Left ventricle myocardium inferior (tissue), 1 donor: ENCODE measurements at regions not wholly inside any gene's neighbourhood (a gene's known extent, or its start where the extent isn't known, plus 50 kb on each side); places are given as distances from the start of the nearest gene placed in this dataset.

Experiments
- DNase-seq: peaks from one replicate; pipeline ENCODE4 v3.0.0-alpha.2; 2020
- H3K27ac ChIP-seq: fragments of 200-600 bp; replicated peaks from 2 replicates; pipeline ENCODE4 v1.8.0; 2021
- H3K27me3 ChIP-seq: fragments of 200-600 bp; 2 replicates; pipeline ENCODE4 v1.8.0; 2021; ENCODE audit warnings: low read depth
- H3K36me3 ChIP-seq: fragments of 200-600 bp; 2 replicates; pipeline ENCODE4 v1.8.0; 2021
- H3K4me1 ChIP-seq: fragments of 200-600 bp; 2 replicates; pipeline ENCODE4 v1.8.0; 2021
- H3K4me3 ChIP-seq: fragments of 200-600 bp; 2 replicates; pipeline ENCODE4 v1.8.0; 2021; ENCODE audit warnings: mild to moderate bottlenecking, moderate library complexity
- H3K9me3 ChIP-seq: fragments of 200-600 bp; replicated peaks from 2 replicates; pipeline ENCODE4 v1.8.0; 2021
- intact Hi-C: fragments of 100-400 bp; cut with micrococcal nuclease; formaldehyde crosslinking; loops from one replicate; pipeline ENCODE4 v1.11.0; 2022
- TF ChIP-seq, protein P1 (sequence below): fragments of 200-600 bp; IDR thresholded peaks from 2 replicates; pipeline ENCODE4 v1.8.0; 2021; ENCODE audit warnings: antibody characterized with exemption, mild to moderate bottlenecking, borderline replicate concordance
- donor health status: DM: no; HTN: yes; CAD: no; lungs with severe emphysema.

DNA sequence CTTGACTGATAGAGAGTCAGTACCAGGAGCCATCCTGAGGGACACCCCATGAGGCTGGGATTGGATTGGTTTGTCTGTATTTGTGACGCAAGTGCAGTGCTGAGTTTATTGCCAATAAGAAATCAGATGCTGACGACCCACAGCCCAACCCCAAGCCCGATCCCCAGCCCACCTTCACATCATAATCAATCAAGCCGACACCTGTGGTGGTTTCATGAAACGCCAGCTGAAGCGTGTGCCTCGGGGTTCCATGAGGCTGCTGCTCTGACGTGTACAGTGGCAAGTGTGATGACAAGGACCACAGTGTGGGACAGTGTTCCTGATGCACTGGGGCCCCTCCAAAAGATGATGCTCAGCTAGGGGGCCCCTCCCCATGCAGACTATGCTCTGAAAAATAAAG, 62.1 kb upstream of the C14orf180 start:
- peaks cover 14% of the 10 kb centered on the region for H3K9me3 ChIP-seq
- intact Hi-C loops, result no loop called here

DNA sequence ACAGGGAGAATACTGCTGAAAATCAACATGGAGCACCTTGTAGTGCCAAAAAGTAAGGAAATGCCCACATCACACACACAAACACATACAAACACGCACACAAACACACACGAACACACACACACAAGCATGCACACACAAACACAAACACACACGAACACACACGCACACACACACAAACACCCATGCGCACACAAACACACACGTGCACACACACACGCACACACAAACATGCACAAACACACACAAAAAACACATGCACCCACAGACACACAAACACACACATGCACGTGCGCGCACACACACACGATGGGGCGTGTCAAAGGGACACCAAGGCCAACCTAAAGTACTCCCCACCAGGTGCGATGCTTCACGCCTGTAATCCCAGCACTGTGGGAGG, 61.7 kb upstream of the C14orf180 start:
- intact Hi-C loops, result no loop called here
- Histone ChIP-seq H3K4me3 (no peak overlapping the region), H3K36me3 (no peaks in the 10 kb centered on the region), H3K27ac (no peak overlapping the region), H3K4me1 (no peaks in the 10 kb centered on the region), H3K9me3 (peaks cover 14% of the 10 kb centered on the region), H3K27me3 (peaks cover 32% of the 10 kb centered on the region)
- TF ChIP-seq, protein P1, sequence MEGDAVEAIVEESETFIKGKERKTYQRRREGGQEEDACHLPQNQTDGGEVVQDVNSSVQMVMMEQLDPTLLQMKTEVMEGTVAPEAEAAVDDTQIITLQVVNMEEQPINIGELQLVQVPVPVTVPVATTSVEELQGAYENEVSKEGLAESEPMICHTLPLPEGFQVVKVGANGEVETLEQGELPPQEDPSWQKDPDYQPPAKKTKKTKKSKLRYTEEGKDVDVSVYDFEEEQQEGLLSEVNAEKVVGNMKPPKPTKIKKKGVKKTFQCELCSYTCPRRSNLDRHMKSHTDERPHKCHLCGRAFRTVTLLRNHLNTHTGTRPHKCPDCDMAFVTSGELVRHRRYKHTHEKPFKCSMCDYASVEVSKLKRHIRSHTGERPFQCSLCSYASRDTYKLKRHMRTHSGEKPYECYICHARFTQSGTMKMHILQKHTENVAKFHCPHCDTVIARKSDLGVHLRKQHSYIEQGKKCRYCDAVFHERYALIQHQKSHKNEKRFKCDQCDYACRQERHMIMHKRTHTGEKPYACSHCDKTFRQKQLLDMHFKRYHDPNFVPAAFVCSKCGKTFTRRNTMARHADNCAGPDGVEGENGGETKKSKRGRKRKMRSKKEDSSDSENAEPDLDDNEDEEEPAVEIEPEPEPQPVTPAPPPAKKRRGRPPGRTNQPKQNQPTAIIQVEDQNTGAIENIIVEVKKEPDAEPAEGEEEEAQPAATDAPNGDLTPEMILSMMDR, result no peak
- DNase-seq, result no peak

More for the DNA sequence above, 62.1 kb upstream of the C14orf180 start:
- no peaks in the 10 kb centered on the region for H3K4me1 ChIP-seq
- DNase-seq, result no peak
- peaks cover 36% of the 10 kb centered on the region for H3K27me3 ChIP-seq
- TF ChIP-seq, protein P1, result no peak
- H3K4me3 ChIP-seq, result no peak overlapping the region
- no peak overlapping the region for H3K27ac ChIP-seq
- no peaks in the 10 kb centered on the region for H3K36me3 ChIP-seq

DNA sequence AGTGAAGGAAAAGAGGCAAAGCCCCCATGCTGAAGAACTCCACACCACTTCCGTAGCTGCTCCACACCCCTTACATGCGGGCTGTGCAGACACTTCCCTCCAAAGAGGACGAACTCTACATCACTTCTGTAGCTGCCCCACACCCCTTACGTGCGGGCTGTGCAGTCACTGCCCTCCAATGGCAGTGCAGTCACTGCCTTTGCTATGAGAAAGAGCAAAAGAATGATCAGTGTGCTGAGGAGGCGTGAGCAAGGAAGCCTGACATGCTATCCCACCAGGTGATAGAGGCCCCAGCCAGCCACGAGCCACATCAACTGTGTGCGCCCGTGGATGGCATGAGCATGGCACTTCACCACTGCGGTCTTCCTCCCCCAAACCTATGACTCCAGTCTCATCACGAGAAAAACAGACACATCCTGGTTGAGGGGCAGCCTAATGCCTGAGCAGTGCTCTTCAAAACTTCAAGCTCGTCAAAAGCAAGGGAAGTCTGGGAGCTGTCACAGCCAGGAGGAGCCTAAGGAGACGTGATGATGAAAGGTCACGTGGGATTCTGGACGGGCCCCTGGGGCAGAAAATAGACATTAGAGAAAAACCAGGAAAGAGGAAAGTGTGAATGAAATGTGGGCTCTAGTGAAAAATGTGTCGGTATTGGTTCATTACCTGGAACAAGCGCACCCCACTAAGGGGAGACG, 60.8 kb upstream of the C14orf180 start:
- DNase-seq, result no peak
- intact Hi-C loops, result no loop called here
- peaks cover 22% of the 10 kb centered on the region for H3K27me3 ChIP-seq
- H3K4me1 ChIP-seq, result no peaks in the 10 kb centered on the region
- H3K27ac ChIP-seq, result no peak overlapping the region
- H3K9me3 ChIP-seq, result peaks cover 14% of the 10 kb centered on the region
- TF ChIP-seq, protein P1, result no peak
- H3K36me3 ChIP-seq, result no peaks in the 10 kb centered on the region
- no peak overlapping the region for H3K4me3 ChIP-seq

DNA sequence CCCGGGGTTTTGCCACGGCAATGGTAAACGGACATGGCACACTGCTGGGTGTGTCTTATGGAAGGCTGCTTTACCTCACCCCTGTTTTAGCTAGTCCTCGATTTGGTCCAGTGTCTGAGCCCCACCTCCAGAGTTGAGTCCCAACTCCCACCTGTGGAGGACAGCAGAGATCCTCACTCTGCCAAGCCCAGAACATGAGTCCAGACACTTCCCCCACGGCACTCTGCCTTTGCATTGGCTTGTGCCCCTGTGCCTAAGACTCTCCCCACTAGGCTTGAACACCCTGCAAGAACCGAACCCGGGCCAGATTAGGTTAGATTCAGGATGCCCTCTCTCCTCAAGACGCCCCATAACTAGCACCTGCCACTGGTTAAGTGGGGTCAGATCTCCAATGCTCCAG, 59.8 kb upstream of the C14orf180 start:
- intact Hi-C loops, result no loop called here
- no peak for DNase-seq
- TF ChIP-seq, protein P1, result no peak

DNA sequence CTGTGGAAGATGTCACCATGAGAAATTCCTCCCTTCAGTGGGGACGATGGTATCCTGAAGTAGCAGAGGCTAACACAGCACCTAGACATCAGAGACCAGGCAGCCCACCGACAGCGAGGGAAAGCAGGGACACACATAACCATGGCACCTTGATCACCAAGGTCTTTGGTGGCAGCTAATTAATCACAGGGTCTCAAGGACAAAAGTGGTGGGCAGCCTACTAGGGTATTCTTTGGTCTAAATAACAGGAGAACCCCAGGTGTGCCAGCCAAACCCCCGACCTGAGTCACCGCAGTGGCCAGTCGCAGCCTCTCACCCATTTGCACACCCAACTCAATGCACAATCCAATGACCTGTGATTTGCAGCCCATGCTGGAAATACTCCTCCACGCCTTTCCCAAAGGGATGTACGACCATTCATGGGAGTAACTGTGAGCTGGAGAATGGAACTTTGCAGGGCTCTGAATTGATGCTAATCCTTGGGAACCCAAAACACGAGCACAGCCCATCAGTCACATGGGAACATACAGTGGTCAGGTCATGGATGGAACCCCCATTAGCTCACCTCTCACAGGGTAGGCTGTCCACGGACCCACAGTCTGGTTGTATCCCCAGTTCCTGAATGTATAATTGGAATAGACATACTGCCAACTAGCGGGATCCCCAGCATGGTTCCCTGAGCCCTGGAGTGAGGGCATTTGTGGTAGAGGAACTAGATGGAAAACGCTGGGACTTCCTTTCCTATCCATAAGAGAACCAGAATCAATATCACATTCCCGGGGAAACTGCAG, 58.7 kb upstream of the C14orf180 start:
- TF ChIP-seq, protein P1, result no peak
- no peaks in the 10 kb centered on the region for H3K4me1 ChIP-seq
- no peak overlapping the region for H3K4me3 ChIP-seq
- intact Hi-C loops, result no loop called here
- H3K27me3 ChIP-seq, result peaks cover 13% of the 10 kb centered on the region
- H3K36me3 ChIP-seq, result no peaks in the 10 kb centered on the region
- H3K27ac ChIP-seq, result no peak overlapping the region
- H3K9me3 ChIP-seq, result peaks cover 25% of the 10 kb centered on the region
- no peak for DNase-seq

More for the DNA sequence above, 59.8 kb upstream of the C14orf180 start:
- Histone ChIP-seq H3K4me3 (no peak overlapping the region), H3K36me3 (no peaks in the 10 kb centered on the region), H3K9me3 (peaks cover 20% of the 10 kb centered on the region), H3K27ac (no peak overlapping the region), H3K4me1 (no peaks in the 10 kb centered on the region), H3K27me3 (peaks cover 19% of the 10 kb centered on the region)
